GM23248 (cell line): ENCODE measurements at regions not wholly inside any gene's neighbourhood (a gene's known extent, or its start where the extent isn't known, plus 50 kb on each side); places are given as distances from the start of the nearest gene placed in this dataset.

Source experiments
- DNase-seq: peaks from one replicate; pipeline ENCODE4 v3.0.0-alpha.2; 2015
- H2AFZ ChIP-seq: fragments of 200-600 bp; sonication (generic); 2 replicates; pipeline ENCODE4 v1.6.1; 2016; ENCODE audit warnings: antibody characterized with exemption
- H3F3A ChIP-seq: fragments of 200-600 bp; sonication (generic); 2 replicates; pipeline ENCODE4 v1.6.1; 2016; ENCODE audit warnings: mild to moderate bottlenecking, antibody characterized with exemption, mixed run types; ENCODE audit not compliant: insufficient read depth
- H3K27ac ChIP-seq: fragments of 200-600 bp; sonication (generic); 2 replicates; pipeline ENCODE4 v1.5.1; 2016; ENCODE audit warnings: mild to moderate bottlenecking
- H3K27me3 ChIP-seq: fragments of 200-600 bp; sonication (generic); replicated peaks from 2 replicates; pipeline ENCODE4 v1.6.1; 2016; ENCODE audit warnings: mild to moderate bottlenecking; ENCODE audit not compliant: insufficient read depth
- H3K36me3 ChIP-seq: fragments of 200-600 bp; sonication (generic); 2 replicates; pipeline ENCODE4 v1.6.1; 2016; ENCODE audit warnings: low read depth, mild to moderate bottlenecking
- H3K4me1 ChIP-seq: fragments of 200-600 bp; sonication (generic); 2 replicates; pipeline ENCODE4 v1.6.1; 2016; ENCODE audit warnings: mild to moderate bottlenecking; ENCODE audit not compliant: insufficient read depth
- H3K4me2 ChIP-seq: fragments of 200-600 bp; sonication (generic); one replicate; pipeline ENCODE4 v1.6.1; 2016; ENCODE audit warnings: mild to moderate bottlenecking; ENCODE audit not compliant: unreplicated experiment
- H3K4me3 ChIP-seq: fragments of 200-600 bp; sonication (generic); 2 replicates; pipeline ENCODE4 v1.5.1; 2016; ENCODE audit warnings: mild to moderate bottlenecking
- H3K79me2 ChIP-seq: fragments of 200-600 bp; sonication (generic); 2 replicates; pipeline ENCODE4 v1.6.1; 2016; ENCODE audit warnings: mild to moderate bottlenecking; ENCODE audit not compliant: insufficient read depth
- H3K9ac ChIP-seq: fragments of 200-600 bp; sonication (generic); 2 replicates; pipeline ENCODE4 v1.6.1; 2016; ENCODE audit warnings: mild to moderate bottlenecking
- H3K9me2 ChIP-seq: fragments of 200-600 bp; sonication (generic); 2 replicates; pipeline ENCODE4 v1.6.1; 2016; ENCODE audit warnings: mixed run types, mild to moderate bottlenecking, moderate library complexity; ENCODE audit not compliant: insufficient read depth
- H3K9me3 ChIP-seq: fragments of 200-600 bp; sonication (generic); one replicate; pipeline ENCODE4 v1.6.1; 2017; ENCODE audit warnings: low read depth
- H4K20me1 ChIP-seq: fragments of 200-600 bp; sonication (generic); 2 replicates; pipeline ENCODE4 v1.6.0; 2016; ENCODE audit not compliant: insufficient read depth
- EZH2 ChIP-seq: fragments of 200-600 bp; sonication (generic); IDR thresholded peaks from 2 replicates; pipeline ENCODE4 v1.6.1; 2018; ENCODE audit warnings: antibody characterized with exemption, mild to moderate bottlenecking; ENCODE audit not compliant: insufficient read depth, poor library complexity, severe bottlenecking
- EZH2phosphoT487 ChIP-seq: fragments of 200-600 bp; sonication (generic); IDR thresholded peaks from 2 replicates; pipeline ENCODE4 v1.6.1; 2018; ENCODE audit warnings: antibody characterized with exemption, moderate library complexity, mild to moderate bottlenecking, low read depth; ENCODE audit not compliant: insufficient read depth
- WGBS, 2 experiments: methylation state at CpG; one replicate each; pipeline ENCODE4 v1.1.6; 2015 to 2017; ENCODE audit warnings: low lambda C conversion rate in 2 of 2, low coverage in 1 of 2; ENCODE audit errors: missing lambda C conversion rate in 2 of 2; 5-methylcytosine and 5-hydroxymethylcytosine counted together
- in situ Hi-C: fragments of 300-500 bp; cut with MboI; formaldehyde crosslinking; loops from 2 replicates; pipeline ENCODE4 v1.15.0; 2020

- WGBS, 2 experiments: 16 to 20% methylated on average over 3 of the region's 3 CpGs
- Histone ChIP-seq H3K4me3 (no peak overlapping the region), H3F3A (no peaks in the 10 kb centered on the region), H3K79me2 (no peaks in the 10 kb centered on the region), H3K4me2 (no peak overlapping the region), H3K4me1 (no peaks in the 10 kb centered on the region), H2AFZ (no peak overlapping the region), H3K9me3 (no peaks in the 10 kb centered on the region), H3K36me3 (no peaks in the 10 kb centered on the region), H3K9ac (no peak overlapping the region), H4K20me1 (no peaks in the 10 kb centered on the region), H3K9me2 (0 out of 2 replicates have a peak, but pooled peaks cover 3% of the 10 kb centered on the region), H3K27ac (no peak overlapping the region), H3K27me3 (no peaks in the 10 kb centered on the region)
- TF ChIP-seq EZH2phosphoT487: no peak
- no peak for TF ChIP-seq EZH2
- in situ Hi-C loops: no loop called here
- DNase-seq: no peak
Measured at GRCh38 chr10:117778241-117778640, 235.7 kb downstream of the EMX2 start.

GRCh38 chr10:117780411-117780810 lies 237.9 kb downstream of the EMX2 start:
- 75 to 82% methylated on average over 1 of the region's 1 CpG for WGBS, 2 experiments
- Histone ChIP-seq H3K4me2 (no peak overlapping the region), H3K4me3 (no peak overlapping the region), H3K9me2 (no peaks in the 10 kb centered on the region), H3K36me3 (no peaks in the 10 kb centered on the region), H3K27ac (no peak overlapping the region), H3K79me2 (no peaks in the 10 kb centered on the region), H4K20me1 (no peaks in the 10 kb centered on the region), H3K4me1 (no peaks in the 10 kb centered on the region), H3K27me3 (no peaks in the 10 kb centered on the region), H3K9me3 (no peaks in the 10 kb centered on the region), H3K9ac (no peak overlapping the region), H3F3A (no peaks in the 10 kb centered on the region), H2AFZ (no peak overlapping the region)
- no peak for TF ChIP-seq EZH2
- no peak for TF ChIP-seq EZH2phosphoT487
- in situ Hi-C loops: no loop called here
- no peak for DNase-seq

- no peaks in the 10 kb centered on the region for H3K9me3 ChIP-seq
- no peaks in the 10 kb centered on the region for H3K79me2 ChIP-seq
- H3K9ac ChIP-seq: no peak overlapping the region
- DNase-seq: no peak
- no peaks in the 10 kb centered on the region for H3K9me2 ChIP-seq
- TF ChIP-seq EZH2: no peak
- no peak for TF ChIP-seq EZH2phosphoT487
- H3K36me3 ChIP-seq: no peaks in the 10 kb centered on the region
- H3K27me3 ChIP-seq: no peaks in the 10 kb centered on the region
- no peak overlapping the region for H2AFZ ChIP-seq
- WGBS, 2 experiments: 67 to 74% methylated on average over 7 of the region's 7 CpGs
- in situ Hi-C loops: no loop called here
- H3F3A ChIP-seq: no peaks in the 10 kb centered on the region
- H4K20me1 ChIP-seq: no peaks in the 10 kb centered on the region
- no peak overlapping the region for H3K4me2 ChIP-seq
- H3K27ac ChIP-seq: no peak overlapping the region
- no peaks in the 10 kb centered on the region for H3K4me1 ChIP-seq
- H3K4me3 ChIP-seq: no peak overlapping the region
Measured at GRCh38 chr10:117781216-117781831, 238.8 kb downstream of the EMX2 start.

GRCh38 chr10:117782276-117782675 lies 239.7 kb downstream of the EMX2 start:
- Histone ChIP-seq H3K9me3 (no peaks in the 10 kb centered on the region), H3K4me1 (no peaks in the 10 kb centered on the region), H3K27ac (no peak overlapping the region), H4K20me1 (no peaks in the 10 kb centered on the region), H3K4me3 (no peak overlapping the region), H3K79me2 (no peaks in the 10 kb centered on the region), H2AFZ (no peak overlapping the region), H3K4me2 (no peak overlapping the region), H3F3A (no peaks in the 10 kb centered on the region), H3K36me3 (no peaks in the 10 kb centered on the region), H3K9ac (no peak overlapping the region), H3K27me3 (no peaks in the 10 kb centered on the region), H3K9me2 (no peaks in the 10 kb centered on the region)
- 44 to 48% methylated on average over 5 of the region's 5 CpGs for WGBS, 2 experiments
- in situ Hi-C loops: no loop called here
- TF ChIP-seq EZH2 (no peak), EZH2phosphoT487 (no peak)
- no peak for DNase-seq
